Stimulated activated CD4-positive, alpha-beta T cell treated with anti-CD3 and anti-CD28 coated beads, Interleukin-12 subunit alpha, Interleukin-12 subunit beta, amount 100 ng/mL, for 48 hours (primary cell): ENCODE measurements at regions not wholly inside any gene's neighbourhood (a gene's known extent, or its start where the extent isn't known, plus 50 kb on each side); places are given as distances from the start of the nearest gene placed in this dataset.

Experiments
- DNase-seq, 3 donors: peaks; one replicate each; pipeline ENCODE4 v3.0.0-alpha.2; 2020; ENCODE audit warnings: low read depth in 2 of 3, low spot score in 1 of 3

DNA sequence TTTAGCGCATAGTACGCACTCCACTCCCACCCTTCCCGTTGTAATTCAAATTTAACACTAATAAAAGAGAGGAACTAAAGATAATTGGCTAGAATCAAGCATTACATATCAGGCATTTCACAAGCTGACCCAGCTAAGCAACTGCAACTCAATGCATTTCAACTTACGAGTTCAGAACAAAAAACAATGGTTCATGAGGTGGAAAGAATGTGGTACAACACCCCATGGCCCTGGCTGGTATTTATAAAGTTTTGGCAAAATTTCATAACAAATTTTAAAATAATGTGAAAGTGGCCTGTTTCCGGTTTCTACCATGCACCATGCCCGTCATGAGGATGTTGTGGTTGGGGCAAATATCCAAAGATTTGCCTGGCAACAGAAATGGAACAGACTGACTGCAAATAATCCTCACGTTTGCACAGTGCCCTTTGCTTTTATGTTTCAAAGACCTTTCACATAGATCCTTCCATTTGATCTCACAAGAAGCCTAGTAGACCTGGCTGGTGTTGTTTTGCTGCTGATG, 455.3 kb upstream of the NR2F2 start:
- no peak for DNase-seq

DNA sequence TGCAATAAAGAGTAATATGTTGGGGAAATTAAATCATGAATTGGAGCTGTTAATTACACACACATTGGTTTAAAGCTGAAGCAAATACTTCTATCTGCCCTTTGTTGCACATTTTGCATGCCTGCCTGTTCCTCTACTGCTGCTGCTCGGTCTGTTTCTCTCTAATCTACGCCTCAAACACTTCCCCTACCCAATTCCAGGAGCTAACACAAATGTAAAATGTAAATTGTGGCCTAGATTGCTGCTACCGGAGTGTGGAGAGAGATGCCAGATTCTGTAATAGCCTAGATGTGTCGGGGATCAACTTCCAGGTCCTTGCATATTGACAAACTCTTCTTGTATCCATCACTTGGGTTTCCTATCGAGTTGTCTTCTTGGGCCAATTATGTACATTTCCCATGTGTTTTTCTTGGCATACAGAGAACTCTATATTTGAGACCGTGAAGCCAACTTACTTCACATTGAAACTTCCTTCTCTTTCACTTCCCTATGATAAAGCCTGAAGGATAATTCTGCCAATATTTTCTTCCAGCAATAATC, 450.4 kb upstream of the NR2F2 start:
- no peak for DNase-seq

DNA sequence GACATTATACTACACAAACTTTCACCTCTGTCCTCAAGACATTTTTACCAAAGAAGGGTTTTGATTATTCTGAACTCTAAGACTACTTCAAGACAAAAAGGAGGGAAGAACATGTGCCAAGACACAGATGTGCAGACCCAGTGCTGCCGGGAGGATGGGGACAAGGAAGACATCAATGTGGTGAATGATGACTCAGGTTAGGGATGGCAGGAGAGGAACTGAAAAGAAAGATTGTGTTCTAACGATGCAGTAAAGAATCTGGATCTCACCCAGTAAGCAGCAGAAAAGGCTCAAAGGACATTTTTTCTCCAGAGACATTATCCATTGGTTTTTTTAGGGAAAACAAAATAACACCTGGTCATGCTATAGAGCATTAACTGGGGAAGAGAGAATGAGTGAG, 449.9 kb upstream of the NR2F2 start:
- DNase-seq, result no peak

DNA sequence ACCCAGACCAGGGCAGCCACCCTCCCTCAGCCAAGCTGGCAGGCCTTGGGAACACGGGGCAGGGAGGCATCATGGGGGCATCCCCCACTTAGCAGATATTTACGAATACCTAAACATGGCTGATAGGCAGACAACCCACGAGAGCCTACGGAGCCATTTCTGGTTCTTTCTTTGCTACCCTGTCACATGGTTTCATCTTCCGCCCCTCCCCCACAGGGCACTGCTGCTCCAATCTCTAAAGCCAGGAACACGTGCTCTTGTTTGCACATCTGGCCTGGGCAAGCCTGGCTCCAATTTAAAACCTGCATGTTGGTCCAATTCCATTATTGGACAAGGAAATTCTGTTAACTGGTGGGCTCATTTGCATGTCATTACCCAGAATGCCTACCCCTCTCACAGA, 447.4 kb upstream of the NR2F2 start:
- no peak for DNase-seq

DNA sequence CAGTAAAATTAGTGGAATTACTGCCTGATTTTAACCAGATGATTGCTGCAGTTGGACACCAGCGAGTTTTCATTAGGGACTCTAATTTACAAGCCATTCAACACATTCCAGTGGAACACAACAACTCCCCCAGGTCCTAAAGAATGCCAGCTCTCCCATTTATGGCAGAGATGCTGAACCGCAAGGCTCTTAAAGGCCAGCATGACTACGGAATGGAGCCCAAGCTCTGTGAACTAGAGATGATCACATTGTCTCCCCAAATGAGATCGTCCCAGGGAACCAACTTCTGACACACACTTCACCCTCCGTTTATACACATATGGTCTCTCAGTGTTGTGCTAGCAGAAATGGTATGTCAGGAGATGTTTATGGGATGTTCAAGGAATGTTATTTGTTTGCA, 446.2 kb upstream of the NR2F2 start:
- DNase-seq, result no peak

DNA sequence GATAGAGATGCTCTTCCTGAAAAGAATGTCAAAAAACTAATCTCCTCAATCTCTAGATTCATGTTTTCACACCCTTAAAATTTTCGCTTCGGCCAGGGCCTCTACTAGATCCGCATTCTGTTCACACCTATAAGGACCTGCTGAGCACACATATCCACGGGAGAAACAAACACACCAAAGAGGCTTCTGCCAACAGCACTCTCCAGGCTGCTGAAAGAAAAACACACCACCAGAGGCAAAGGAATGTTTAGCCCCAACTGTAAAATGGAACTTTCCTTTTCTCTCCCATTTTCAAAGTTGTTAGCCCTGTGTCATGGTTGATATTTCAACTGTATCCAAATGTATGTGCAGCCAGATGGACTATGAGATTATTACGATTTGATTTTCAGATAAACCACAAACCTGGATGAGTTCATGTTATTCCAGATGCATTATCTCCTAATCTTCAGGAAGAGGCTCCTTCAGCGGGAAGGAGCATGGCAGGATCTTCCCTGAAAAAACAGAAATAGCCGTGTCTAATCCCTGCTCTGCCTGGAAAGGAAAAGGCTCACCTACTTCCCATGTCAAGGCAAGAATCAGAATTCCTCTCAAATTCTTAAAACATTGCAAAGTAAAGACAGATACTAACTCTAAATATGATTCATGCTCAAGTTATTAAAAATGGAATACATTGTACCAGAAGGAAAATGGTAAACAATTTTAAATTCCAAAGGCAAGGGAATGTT, 442.7 kb upstream of the NR2F2 start:
- DNase-seq, result no peak

DNA sequence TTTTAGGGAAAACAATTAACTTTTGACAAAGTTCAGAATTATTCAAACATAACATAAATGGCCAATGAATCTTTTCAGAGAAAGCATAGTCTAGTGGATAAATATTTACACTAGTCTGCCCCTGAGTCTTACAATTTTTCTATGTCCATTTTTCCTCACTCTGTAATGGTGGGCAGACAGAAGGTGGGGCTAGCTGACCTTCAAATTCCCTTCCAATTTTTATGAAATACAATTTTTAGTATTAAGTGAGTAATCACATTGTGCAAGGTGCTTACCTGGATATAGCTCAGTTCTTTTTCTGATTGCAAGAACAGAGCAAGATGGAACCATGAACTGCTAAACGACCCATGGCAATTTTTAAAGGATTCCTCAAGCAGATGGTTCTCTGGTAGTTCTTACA, 441.7 kb upstream of the NR2F2 start:
- no peak for DNase-seq

DNA sequence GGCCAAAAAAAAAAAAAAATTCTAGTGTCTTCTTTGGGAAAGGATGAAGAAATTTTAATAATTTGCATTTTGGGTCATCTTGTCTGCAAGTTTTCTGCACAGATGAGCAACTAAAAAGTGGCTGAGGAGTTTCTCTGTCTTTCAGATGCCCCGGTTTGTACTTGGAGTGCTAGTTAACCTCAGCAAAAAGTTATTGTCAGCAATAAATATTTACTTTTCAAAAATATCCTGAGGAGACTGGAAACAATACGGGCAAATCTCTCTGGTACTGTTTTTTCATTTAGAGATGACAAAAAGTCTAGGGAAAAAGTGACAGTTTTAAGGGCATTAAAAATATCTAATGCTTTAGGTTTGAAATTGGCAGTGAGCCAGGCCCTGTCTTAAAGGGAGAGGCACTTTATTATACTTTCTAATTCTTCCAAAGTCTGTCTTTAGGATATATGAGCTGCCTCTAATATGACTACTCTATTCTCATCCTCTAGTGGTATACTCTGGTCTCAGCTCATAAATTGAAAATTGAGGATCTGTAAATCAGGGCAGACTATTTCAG, 436.0 kb upstream of the NR2F2 start:
- no peak for DNase-seq

DNA sequence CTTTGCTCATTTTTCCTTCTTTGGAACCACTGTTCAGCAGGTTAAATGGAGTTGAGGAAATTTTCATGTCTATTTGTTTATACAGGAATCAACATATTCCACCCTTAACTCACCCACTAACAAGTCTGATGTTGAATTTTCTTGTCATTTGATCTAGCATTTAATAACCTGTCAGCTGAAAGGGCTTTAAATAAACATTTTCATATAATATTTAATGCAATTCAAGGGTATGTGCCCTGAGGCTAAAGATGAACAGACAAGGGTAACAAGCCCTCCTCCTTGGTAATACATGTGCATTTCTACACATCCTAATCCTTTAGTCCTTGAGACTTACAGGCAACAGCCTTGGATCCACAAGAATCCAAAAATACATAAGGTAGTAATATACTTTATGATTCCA, 435.0 kb upstream of the NR2F2 start:
- no peak for DNase-seq

DNA sequence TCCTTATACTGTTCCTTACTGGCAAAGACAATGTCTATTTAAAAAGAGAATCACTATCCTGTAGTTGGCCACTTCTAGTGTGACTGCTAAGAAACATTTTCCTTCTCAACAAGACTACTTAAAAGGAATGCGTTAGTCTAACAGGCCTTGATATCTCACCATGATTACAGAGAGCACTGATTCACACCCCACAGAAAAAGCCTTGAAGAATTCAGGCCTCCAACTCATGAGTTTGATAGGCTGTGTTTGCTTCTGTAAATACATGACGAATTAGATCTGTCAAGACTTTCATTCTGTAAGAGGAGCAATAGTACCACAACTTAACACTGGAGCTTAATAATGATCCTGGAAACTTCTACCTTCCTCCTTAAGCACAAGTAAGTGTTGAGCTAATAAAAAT, 432.8 kb upstream of the NR2F2 start:
- no peak for DNase-seq

DNA sequence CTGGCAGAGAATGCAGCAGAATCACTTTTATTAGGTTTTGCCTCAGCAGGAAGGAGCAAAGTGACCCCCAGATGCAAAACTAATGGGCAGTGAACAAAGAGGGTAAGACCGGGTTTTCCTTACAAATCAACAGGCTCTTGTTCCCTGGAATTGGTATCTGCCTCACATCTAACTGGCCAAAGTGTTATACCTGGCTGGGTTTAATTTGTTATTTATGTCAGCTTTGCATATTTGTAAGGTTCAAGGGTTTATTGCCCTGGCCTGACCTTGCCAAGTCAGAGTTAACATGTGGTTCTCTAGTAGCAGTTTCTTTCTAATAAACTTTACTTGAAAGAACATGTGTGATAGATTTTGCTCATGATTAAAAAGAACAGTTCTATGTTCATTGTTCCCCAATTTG, 431.7 kb upstream of the NR2F2 start:
- no peak for DNase-seq

DNA sequence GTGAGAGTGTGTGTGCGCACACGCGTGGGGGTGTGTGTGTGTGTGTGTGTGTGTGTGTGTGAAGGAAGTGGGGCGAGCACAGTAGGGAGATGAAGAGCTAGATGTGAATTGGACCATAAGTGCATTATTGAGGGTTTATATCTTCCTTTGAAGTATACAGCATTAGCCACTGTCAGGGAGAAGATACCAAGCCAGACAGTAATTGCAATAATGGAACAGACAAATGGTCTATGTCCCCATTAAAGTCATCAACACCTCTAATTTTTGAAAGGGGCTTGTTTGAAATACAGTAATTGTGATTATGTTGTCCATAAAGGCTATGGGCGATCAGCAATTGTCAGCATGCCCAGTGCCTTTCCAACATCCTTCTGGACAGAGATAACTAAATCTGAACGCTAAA, 429.2 kb upstream of the NR2F2 start:
- no peak for DNase-seq

DNA sequence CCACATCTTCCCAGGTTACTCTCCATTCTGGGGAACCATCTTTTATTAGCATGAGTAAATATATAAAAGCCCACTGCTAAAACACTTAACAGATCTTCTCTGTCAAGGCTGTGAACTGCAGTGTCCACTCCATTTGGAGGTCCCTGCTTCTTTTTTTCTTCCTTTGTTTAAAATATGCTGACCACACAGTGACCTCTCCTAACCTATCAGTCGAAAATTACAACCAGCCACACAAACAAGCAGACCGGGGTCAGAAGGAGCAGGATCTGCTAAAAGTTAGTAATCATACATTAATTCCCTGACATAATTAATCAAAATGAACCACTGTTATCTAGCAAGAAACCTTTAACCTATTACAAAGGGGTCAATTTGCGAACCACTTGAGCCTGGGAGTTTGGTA, 427.9 kb upstream of the NR2F2 start:
- no peak for DNase-seq

DNA sequence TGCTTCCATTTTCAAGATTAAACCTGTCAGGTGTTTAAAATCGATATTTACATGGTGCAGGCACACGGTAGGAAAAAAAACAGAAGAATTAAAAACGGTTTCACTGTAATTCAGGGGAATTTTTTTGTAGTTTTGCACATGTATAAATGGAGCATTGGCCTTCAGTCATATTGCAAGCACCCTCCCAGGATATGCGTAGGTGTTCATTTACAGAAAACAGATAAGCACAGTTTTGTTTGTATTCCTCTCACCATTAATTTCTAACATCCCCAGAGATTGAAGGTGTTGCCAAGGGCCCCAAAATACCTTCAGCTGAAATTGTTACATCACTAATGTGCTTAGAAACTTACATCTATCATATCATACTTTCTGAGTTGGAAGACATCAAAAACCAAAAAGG, 427.1 kb upstream of the NR2F2 start:
- DNase-seq, result no peak

DNA sequence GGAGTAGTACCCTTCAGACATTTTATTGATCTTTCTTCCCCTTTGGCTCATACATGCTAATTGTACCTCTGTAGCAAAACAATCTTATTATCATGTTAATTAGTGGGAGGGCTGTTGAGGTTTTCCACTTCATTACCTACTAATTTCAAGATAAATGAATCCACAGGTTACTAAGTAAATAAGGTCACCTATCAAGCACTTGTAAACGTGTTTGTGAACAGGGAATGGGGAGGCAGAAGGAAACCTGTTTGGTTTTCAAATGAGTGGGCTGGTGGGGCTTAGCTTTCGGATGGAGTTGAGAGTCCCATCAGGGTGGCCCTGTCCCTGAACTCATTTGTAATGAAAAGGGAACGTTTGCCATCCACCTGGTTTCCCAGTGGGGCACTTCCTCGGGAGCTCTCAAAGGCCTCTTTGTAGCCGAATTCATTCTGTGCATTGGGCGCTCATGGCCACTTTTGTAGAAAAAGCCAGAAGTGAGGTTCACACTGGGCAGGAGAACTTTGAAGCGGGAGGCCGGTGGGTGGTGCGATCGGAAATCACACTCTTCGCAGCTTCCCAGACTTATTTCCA, 419.8 kb upstream of the NR2F2 start:
- no peak for DNase-seq

DNA sequence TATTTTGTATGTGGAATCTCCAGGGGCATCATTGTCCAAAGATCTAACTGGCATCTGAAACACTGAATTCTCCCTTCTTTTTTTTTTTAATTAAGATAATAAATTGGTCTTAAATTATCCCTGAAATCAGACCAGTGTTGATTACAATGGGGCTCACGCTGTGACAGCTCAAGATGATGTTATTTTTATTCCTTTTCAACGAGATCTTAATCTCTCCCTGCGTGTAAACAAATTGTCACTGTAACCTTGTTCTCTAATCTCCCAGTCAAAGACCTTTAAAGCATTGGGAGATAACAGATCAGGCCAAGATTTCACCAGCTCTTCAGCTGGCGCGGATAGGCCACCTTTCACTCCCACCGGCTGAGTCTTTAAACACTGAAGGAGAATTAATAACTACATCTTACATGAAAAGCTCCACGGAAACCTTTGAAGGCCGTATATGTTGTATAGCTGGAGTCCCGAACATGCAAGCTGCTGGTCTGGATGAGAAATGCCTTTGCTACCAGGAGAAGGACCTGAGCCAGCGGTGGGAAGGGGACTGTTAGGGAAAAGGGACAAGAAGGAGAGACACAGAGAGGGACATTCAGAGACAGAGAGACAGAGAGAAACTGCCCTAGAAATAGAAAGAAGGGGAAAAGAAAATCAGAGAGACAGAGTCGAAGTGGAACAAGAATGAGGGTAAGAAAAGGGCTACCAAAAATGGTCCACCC, 418.8 kb upstream of the NR2F2 start:
- DNase-seq, result no peak

DNA sequence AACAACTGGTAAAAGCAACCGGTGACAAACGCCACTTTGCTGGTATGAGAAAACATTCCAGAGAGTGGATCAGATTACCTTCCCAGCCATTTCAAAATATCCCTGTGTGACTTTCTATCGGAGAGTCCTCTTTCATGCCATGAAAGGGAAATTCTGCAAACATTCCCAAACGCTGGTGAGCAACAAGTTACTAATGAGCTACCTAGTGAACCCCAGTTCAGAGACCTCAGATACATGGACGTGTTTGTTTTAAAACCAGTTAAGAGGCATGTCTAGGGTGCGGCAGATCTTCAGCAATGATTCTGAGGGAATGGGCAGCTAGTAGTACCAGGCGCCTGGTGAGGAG, 418.2 kb upstream of the NR2F2 start:
- no peak for DNase-seq

DNA sequence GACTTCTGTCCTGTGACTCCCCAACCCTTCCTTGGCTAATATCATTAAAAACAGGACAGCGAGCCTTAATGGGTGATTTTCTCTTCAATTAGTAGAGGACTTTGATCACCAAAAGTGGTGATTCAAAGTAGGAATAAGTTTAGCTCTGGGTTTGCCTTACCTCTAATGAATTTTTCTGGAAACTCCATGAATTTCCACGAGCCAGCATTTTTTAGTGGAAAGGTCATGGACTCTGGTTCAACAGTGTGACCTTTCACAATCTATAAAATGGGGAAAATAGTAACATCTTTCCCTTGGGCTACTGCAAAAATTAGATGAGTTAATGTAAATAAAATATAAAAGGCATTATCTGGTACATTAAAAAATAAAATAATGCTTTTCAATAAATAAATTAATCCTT, 417.8 kb upstream of the NR2F2 start:
- no peak for DNase-seq

DNA sequence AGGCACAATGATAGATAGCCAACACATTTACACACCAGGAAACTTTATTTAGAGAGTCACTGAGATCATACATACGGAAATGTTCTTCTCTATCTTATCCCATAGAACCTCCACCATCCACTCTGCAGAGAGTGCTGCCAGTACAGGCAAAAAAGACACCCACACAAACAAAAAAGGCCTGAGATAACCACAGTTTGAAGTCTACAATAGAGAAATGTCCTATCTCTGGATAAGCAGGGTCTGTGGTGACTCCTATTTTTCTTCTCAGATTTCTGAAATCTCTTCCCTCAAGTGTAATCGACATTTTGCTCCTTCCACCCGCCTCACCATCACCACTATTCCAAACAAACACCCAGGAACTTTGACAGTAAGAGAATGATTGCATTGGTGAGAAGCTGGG, 413.9 kb upstream of the NR2F2 start:
- DNase-seq, result no peak

DNA sequence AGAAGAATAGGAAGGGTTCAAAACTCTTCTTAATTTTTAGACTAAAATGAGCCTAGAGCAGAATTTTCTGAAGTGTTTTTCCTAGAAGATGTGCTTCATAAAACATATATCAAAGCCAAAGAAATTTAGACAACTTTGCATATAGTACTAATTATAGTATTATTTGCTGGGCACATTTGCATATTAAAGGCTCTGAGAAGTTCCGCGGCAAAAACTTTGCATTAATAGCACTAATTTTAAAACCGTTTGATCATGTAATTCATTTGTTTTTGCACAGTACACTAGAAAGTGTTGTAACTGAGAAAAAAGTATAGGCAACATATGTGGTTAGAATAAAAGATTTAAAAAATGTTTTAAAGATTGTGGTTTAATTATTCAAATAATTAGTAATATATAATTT, 412.0 kb upstream of the NR2F2 start:
- no peak for DNase-seq

DNA sequence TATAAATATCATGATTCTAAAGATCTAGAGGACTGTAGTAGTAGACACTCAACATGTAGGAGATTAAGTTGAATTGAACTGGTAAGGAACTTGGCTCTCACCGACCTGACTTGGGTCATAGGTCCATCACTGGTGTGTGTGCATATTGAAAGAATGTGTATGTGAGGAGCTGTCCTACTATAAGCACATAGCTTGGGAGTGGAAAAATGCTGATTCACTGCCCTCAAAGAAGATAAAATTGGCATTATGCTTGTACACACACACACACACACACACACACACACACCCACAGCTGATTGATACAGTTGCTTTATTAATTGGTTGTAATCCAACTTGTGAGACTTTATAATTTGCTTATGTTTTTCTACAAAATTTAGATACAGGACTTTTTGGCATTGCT, 411.0 kb upstream of the NR2F2 start:
- DNase-seq, result no peak

DNA sequence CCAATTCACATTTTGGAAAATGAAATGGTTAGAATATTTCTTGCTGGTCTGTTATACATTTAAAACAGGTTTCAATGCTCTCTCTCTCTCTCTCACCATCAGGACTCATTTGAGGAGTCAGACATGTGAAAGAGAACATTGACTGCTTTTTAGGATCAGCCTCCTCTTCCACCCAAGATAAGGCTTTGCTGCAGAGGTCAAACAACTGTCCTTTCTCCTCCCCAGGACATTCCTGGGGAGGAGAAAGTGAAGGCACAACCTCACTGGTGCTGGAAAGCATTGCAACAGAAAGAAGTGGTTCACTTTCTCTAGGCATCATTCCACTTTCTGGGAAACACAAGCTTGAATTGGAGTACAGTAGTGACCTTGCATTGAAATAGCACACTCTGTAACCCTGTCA, 409.1 kb upstream of the NR2F2 start:
- DNase-seq, result no peak
